IMR-90 (cell line): ENCODE measurements at regions not wholly inside any gene's neighbourhood (a gene's known extent, or its start where the extent isn't known, plus 50 kb on each side); places are given as distances from the start of the nearest gene placed in this dataset.

Experiments used
- ATAC-seq: fragments of 200-7000 bp; cut with Tn5 transposase; 2 replicates; pipeline ENCODE4 v1.9.1; 2020; ENCODE audit warnings: low read depth, mild to moderate bottlenecking, moderate library complexity
- BruUV-seq: library from RNA; stranded (reverse); fragments of 400-500 nt; replicated peaks from 2 replicates; lab custom pipeline; 2021; lab: Mats Ljungman, UMichigan
- CTCF ChIA-PET: fragments of 300-600 bp; formaldehyde crosslinking; extraction: SDS; loops from one replicate; lab custom pipeline; 2021; ENCODE audit warnings: antibody characterized with exemption; lab: Yijun Ruan, JAX
- POLR2A ChIA-PET: fragments of 300-600 bp; sonication (Branson Sonifier 250); formaldehyde crosslinking; loops from one replicate; lab custom pipeline; 2022; ENCODE audit warnings: antibody characterized with exemption; ENCODE audit not compliant: unreplicated experiment; lab: Charles Lee
- DNase-seq: peaks from one replicate; pipeline ENCODE4 v3.0.0; 2013
- H2AFZ ChIP-seq: replicated peaks from 2 replicates; pipeline ENCODE3; 2013; ENCODE audit warnings: low read length, mild to moderate bottlenecking; ENCODE audit not compliant: poor library complexity
- H2AK5ac ChIP-seq: 2 replicates; pipeline ENCODE4 v1.6.1; 2013; ENCODE audit warnings: low read depth, low read length, inconsistent platforms
- H2AK9ac ChIP-seq: replicated peaks from 2 replicates; pipeline ENCODE3; 2013; ENCODE audit warnings: mild to moderate bottlenecking, low read depth, low read length, moderate library complexity; ENCODE audit not compliant: poor library complexity
- H2BK120ac ChIP-seq: 2 replicates; pipeline ENCODE4 v1.6.1; 2013; ENCODE audit warnings: low read depth, low read length, inconsistent platforms
- H2BK15ac ChIP-seq: 3 replicates; pipeline ENCODE4 v1.6.1; 2013; ENCODE audit warnings: low read depth, low read length, inconsistent platforms
- H2BK20ac ChIP-seq: 2 replicates; pipeline ENCODE4 v1.6.1; 2013; ENCODE audit warnings: low read depth, mild to moderate bottlenecking, inconsistent platforms, low read length, moderate library complexity
- H2BK5ac ChIP-seq: 2 replicates; pipeline ENCODE4 v1.6.1; 2013; ENCODE audit warnings: mild to moderate bottlenecking, low read depth, low read length, inconsistent platforms; ENCODE audit not compliant: poor library complexity, severe bottlenecking
- H3K14ac ChIP-seq: replicated peaks from 2 replicates; pipeline ENCODE4 v1.6.1; 2013; ENCODE audit warnings: low read depth, low read length, inconsistent platforms
- H3K18ac ChIP-seq: 2 replicates; pipeline ENCODE4 v1.6.1; 2013; ENCODE audit warnings: low read depth, low read length, control low read depth
- H3K23ac ChIP-seq: 2 replicates; pipeline ENCODE4 v1.6.1; 2013; ENCODE audit warnings: low read depth, low read length, inconsistent platforms
- H3K27ac ChIP-seq: 2 replicates; pipeline ENCODE4 v1.5.1; 2013; ENCODE audit warnings: mild to moderate bottlenecking, control low read depth, low read length; ENCODE audit not compliant: insufficient read depth
- H3K27me3 ChIP-seq: 2 replicates; pipeline ENCODE4 v1.6.1; 2013; ENCODE audit warnings: low read length; ENCODE audit not compliant: control insufficient read depth, insufficient read depth
- H3K36me3 ChIP-seq: 2 replicates; pipeline ENCODE4 v1.6.1; 2013; ENCODE audit warnings: low read length, mixed read lengths; ENCODE audit not compliant: control insufficient read depth, insufficient read depth
- H3K4ac ChIP-seq: 2 replicates; pipeline ENCODE4 v1.6.1; 2013; ENCODE audit warnings: low read depth, low read length, inconsistent platforms
- H3K4me1 ChIP-seq: 2 replicates; pipeline ENCODE4 v1.6.1; 2013; ENCODE audit warnings: low read length, mixed read lengths; ENCODE audit not compliant: control insufficient read depth, insufficient read depth
- H3K4me2 ChIP-seq: 2 replicates; pipeline ENCODE4 v1.6.1; 2013; ENCODE audit warnings: low read depth, mild to moderate bottlenecking, control low read depth, low read length, moderate library complexity
- H3K4me3 ChIP-seq: 2 replicates; pipeline ENCODE4 v1.5.1; 2013; ENCODE audit warnings: low read depth, mild to moderate bottlenecking, control low read depth, low read length, moderate library complexity; ENCODE audit not compliant: insufficient read depth
- H3K56ac ChIP-seq: 2 replicates; pipeline ENCODE4 v1.6.1; 2013; ENCODE audit warnings: low read length, inconsistent platforms; ENCODE audit not compliant: insufficient read depth; ENCODE audit errors: extremely low read depth
- H3K79me1 ChIP-seq, 2 experiments: 2 replicates each; pipeline ENCODE4 v1.6.1; 2013; ENCODE audit warnings: low read length in 2 of 2, inconsistent platforms in 1 of 2, low read depth in 1 of 2
- H3K9ac ChIP-seq: 2 replicates; pipeline ENCODE4 v1.6.1; 2013; ENCODE audit warnings: low read depth, low read length, control low read depth
- H3K9me1 ChIP-seq: 2 replicates; pipeline ENCODE4 v1.6.1; 2013; ENCODE audit warnings: low read length, inconsistent platforms; ENCODE audit not compliant: insufficient read depth
- H3K9me3 ChIP-seq: 2 replicates; pipeline ENCODE4 v1.6.1; 2013; ENCODE audit warnings: low read length; ENCODE audit not compliant: control insufficient read depth, insufficient read depth
- H4K20me1 ChIP-seq: 2 replicates; pipeline ENCODE4 v1.6.1; 2013; ENCODE audit warnings: low read length, inconsistent platforms; ENCODE audit not compliant: insufficient read depth
- H4K5ac ChIP-seq: 2 replicates; pipeline ENCODE4 v1.6.1; 2013; ENCODE audit warnings: mild to moderate bottlenecking, low read depth, low read length, control low read depth
- H4K8ac ChIP-seq, 2 experiments: 2 replicates each; pipeline ENCODE4 v1.6.1; 2013; ENCODE audit warnings: low read depth in 2 of 2, low read length in 2 of 2, control low read depth in 1 of 2, inconsistent platforms in 1 of 2
- H4K91ac ChIP-seq: 2 replicates; pipeline ENCODE4 v1.6.1; 2013; ENCODE audit warnings: low read depth, low read length, inconsistent platforms; ENCODE audit not compliant: insufficient read depth
- BHLHE40 ChIP-seq: fragments of 150-350 bp; IDR thresholded peaks from 2 replicates; pipeline ENCODE4 v1.6.1; 2016; ENCODE audit warnings: mild to moderate bottlenecking, low read depth, low read length
- CEBPB ChIP-seq: IDR thresholded peaks from 2 replicates; pipeline ENCODE4 v1.6.1; 2012; ENCODE audit warnings: low read depth, low read length, improper control_type of control experiment
- FOS ChIP-seq: fragments of 150-350 bp; IDR thresholded peaks from 2 replicates; pipeline ENCODE4 v1.6.1; 2016; ENCODE audit warnings: low read depth, low read length
- RFX5 ChIP-seq: IDR thresholded peaks from 2 replicates; pipeline ENCODE4 v1.8.0; 2012; ENCODE audit warnings: low read depth, mild to moderate bottlenecking, low read length, moderate library complexity
- SMC3 ChIP-seq: fragments of 150-350 bp; IDR thresholded peaks from 2 replicates; pipeline ENCODE4 v1.6.1; 2016; ENCODE audit warnings: low read depth, mild to moderate bottlenecking, antibody characterized with exemption, low read length, moderate library complexity
- WGBS, 2 experiments: methylation state at CpG; one replicate each; pipeline versions ENCODE4 v1.1.5 to v1.1.7; 2013; ENCODE audit warnings: missing lambda C conversion rate in 2 of 2; ENCODE audit not compliant: insufficient read length in 1 of 2; ENCODE audit errors: extremely low coverage in 2 of 2; 5-methylcytosine and 5-hydroxymethylcytosine counted together
- dilution Hi-C: fragments of 300-500 bp; cut with HindIII; formaldehyde crosslinking; loops from one replicate; pipeline ENCODE4 v1.14.3; 2018; ENCODE audit warnings: low sequenced_read_pairs; ENCODE audit not compliant: unreplicated experiment
- in situ Hi-C: fragments of 300-500 bp; cut with MboI; formaldehyde crosslinking; loops from 3 replicates; pipeline ENCODE4 v1.14.3; 2019; ENCODE audit warnings: low sequenced_read_pairs, inconsistent platforms, mixed read lengths
- intact Hi-C: fragments of 100-400 bp; cut with micrococcal nuclease; formaldehyde crosslinking; loops from 2 replicates; pipeline ENCODE4 v1.10.0; 2022

DNA sequence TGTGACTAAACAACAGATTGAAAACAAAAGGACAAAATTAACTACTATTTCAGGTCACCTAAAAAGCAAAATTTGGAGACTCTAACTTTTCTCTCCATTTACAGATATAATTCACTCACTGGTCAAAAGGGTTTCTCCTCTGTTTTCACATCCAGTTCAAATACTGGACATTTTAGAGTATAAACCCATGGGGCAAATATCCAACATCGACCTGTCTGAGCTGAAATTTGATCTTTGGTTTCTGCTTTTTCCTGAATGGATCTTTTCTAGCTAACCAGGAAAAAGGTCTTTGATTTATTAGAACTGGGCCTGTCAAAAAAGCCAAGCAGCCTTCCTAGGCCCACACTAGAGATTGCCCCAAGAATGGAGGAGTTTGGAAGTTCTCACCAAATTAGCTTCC lies 69.3 kb upstream of the SATB2 start:
- Histone ChIP-seq H3K9me1 (no peaks in the 10 kb centered on the region), H3K79me1 (no peaks in the 10 kb centered on the region), H2BK120ac (no peak overlapping the region), H3K4me1 (no peaks in the 10 kb centered on the region), H2BK20ac (no peak overlapping the region), H4K91ac (no peak overlapping the region), H2AFZ (no peak overlapping the region), H2BK15ac (no peak overlapping the region), H2AK5ac (no peak overlapping the region), H4K20me1 (no peaks in the 10 kb centered on the region), H3K36me3 (no peaks in the 10 kb centered on the region), H3K56ac (no peak overlapping the region), H4K8ac (no peak overlapping the region), H2AK9ac (no peak overlapping the region), H3K23ac (no peak overlapping the region), H3K4me2 (no peak overlapping the region), H3K27me3 (no peaks in the 10 kb centered on the region), H3K18ac (no peak overlapping the region), H3K9me3 (no peaks in the 10 kb centered on the region), H3K4ac (no peak overlapping the region), H3K14ac (no peak overlapping the region), H2BK5ac (no peak overlapping the region), H4K5ac (no peak overlapping the region), H3K27ac (no peak overlapping the region), H3K9ac (no peak overlapping the region), H3K4me3 (no peak overlapping the region)
- ATAC-seq (no peak), DNase-seq (no peak)
- BruUV-seq, result no TSS peak
- ChIA-PET CTCF (no interaction called here), POLR2A (interaction anchor here (0.5 kb wide), 1 partner anchor 189 kb away, joined by 3 read pairs; no protein-coding TSS in a partner anchor)
- TF ChIP-seq CEBPB (no peak), BHLHE40 (no peak), FOS (no peak), RFX5 (no peak), SMC3 (no peak)
- no CpG with 5 or more reads among the region's 1 CpG for WGBS, 2 experiments
- intact Hi-C loops, result no loop called here
- in situ Hi-C loops, result no loop called here
- dilution Hi-C loops, result no loop called here
